OCI-LY7 (cell line): ENCODE measurements at regions not wholly inside any gene's neighbourhood (a gene's known extent, or its start where the extent isn't known, plus 50 kb on each side); places are given as distances from the start of the nearest gene placed in this dataset.

Source experiments
- EZH2phosphoT487 ChIP-seq: fragments of 200-600 bp; sonication (generic); IDR thresholded peaks from 2 replicates; pipeline ENCODE4 v1.6.1; 2018; ENCODE audit warnings: low read depth, borderline replicate concordance, mild to moderate bottlenecking, mixed run types, antibody characterized with exemption, low read length, moderate library complexity, mixed read lengths
- TF ChIP-seq, protein P1 (sequence below): fragments of 200-600 bp; sonication (generic); conservative IDR thresholded peaks from 2 replicates; pipeline ENCODE4 v1.5.1; 2014; ENCODE audit warnings: mild to moderate bottlenecking, antibody characterized with exemption, low read length, moderate library complexity, mixed read lengths

- TF ChIP-seq, protein P1, sequence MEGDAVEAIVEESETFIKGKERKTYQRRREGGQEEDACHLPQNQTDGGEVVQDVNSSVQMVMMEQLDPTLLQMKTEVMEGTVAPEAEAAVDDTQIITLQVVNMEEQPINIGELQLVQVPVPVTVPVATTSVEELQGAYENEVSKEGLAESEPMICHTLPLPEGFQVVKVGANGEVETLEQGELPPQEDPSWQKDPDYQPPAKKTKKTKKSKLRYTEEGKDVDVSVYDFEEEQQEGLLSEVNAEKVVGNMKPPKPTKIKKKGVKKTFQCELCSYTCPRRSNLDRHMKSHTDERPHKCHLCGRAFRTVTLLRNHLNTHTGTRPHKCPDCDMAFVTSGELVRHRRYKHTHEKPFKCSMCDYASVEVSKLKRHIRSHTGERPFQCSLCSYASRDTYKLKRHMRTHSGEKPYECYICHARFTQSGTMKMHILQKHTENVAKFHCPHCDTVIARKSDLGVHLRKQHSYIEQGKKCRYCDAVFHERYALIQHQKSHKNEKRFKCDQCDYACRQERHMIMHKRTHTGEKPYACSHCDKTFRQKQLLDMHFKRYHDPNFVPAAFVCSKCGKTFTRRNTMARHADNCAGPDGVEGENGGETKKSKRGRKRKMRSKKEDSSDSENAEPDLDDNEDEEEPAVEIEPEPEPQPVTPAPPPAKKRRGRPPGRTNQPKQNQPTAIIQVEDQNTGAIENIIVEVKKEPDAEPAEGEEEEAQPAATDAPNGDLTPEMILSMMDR: no peak
- TF ChIP-seq EZH2phosphoT487: no peak
These were observed 305.0 kb upstream of the MON1B start for GRCh38 chr16:76885776-76886537.
